ENCODE measurements at regions not wholly inside any gene's neighbourhood (a gene's known extent, or its start where the extent isn't known, plus 50 kb on each side); places are given as distances from the start of the nearest gene placed in this dataset.
A peak's percentile ranks its signal among the peaks of the same experiment; 100 is the strongest.

- no peak for DNase-seq (ENCODE audit: low read depth)
Measured at GRCh38 chr7:42372479-42372878, 135.5 kb upstream of the GLI3 start.

- DNase-seq (ENCODE audit: low read depth), result peak; percentile 29
Measured at GRCh38 chr7:42359946-42360345, 122.9 kb upstream of the GLI3 start.

DNA sequence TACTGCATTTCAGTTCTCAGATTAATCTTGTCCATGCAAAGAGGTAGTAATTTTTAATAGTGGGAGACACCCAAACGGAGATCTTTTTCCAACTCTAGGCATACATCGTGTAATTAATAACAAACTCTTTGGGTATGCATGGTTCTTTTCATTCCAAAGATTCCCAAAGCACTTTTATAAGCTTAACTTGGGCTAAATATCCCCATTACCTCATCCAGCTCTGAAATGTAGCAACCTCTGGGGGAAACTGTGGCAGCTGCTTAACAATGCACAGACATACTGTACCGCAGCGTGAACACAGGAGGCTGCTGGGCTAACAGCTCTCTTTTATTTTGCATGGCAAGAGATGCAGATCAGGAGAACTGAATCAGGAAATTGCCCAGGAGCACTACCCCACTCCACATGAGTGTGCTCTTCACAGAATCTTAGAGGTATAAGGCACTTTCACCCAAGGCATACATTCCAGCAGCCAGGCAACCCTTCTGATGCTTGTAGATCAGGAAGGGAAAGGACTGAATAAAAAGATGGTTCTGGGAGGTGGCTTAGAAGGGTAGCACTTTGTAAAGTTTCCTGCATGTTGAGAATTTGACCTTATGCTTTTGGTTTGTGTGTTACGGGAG, 114.4 kb upstream of the GLI3 start:
- no peak for DNase-seq (ENCODE audit: low read depth)

DNA sequence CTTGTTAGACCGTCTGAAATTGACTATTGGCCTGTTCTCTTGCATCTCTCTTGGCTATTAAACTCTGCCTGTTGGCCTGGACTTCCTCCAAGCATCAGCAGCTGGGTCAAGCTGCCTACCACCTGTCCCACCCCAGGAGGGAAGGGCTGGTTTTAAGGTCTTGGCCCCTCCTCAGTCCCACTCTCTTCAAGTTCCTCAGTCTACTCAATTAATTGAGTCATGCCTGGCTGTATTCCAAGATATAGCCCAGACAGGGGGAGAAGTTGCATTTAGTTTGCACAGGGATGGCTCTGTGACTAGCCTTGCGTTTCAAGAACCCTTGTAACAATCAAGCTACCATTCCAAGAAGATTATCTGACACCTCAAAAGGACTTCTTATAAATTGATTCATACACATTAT, 113.8 kb upstream of the GLI3 start:
- DNase-seq (ENCODE audit: low read depth), result no peak

- no peak for DNase-seq (ENCODE audit: low read depth)
Measured at GRCh38 chr7:42348631-42349030, 111.6 kb upstream of the GLI3 start.

DNA sequence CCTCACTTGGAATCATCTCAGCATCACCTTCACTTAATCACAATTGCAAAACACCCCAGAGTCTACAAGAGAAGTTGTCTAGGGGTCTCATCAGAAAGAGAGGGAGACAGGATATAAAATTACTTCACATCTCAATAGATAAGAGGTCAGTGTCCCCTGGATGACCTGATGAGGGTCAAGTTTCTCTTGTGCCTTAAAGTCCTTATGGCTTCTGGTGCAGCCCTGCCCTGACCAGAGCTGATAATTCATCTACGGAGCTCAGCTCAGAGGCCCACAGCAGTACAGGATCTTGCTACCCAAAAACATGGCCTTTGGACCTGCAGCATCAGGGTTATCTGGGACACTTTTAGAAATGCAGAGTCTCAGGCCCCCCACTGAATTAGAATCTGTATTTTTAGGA, 111.1 kb upstream of the GLI3 start:
- no peak for DNase-seq (ENCODE audit: low read depth)

GRCh38 chr7:42347616-42348015, 110.6 kb upstream of the GLI3 start:
- DNase-seq (ENCODE audit: low read depth), result no peak

- no peak for DNase-seq (ENCODE audit: low read depth)
Measured at GRCh38 chr7:42345478-42346299, 108.7 kb upstream of the GLI3 start.

DNA sequence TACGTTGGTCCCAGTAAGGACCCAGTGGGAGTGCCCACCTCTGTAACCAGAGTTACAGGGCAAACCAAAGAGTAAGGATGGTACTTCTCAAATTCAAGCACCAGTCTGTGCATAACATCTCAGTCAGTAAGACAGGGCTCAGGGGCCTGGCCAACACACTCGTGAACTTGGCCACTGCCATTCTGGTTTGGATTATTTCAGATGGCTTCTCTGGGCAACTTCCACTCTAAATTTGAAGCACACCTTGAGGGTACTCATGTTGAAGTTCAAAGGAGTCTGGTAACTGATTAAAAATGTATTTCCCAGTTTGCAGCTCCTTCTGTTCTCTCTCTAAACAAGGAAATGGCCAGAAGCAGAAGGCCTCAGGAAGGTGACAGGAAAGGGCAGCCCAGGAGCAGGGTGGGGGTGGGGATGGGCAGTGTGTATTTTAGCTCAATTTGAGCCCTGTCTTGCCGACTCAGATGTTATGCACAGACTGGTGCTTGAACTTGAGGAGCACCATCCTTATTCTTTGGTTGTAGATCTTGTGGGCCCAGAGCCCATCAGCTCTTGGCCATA, 107.3 kb upstream of the GLI3 start:
- DNase-seq (ENCODE audit: low read depth), result no peak

DNA sequence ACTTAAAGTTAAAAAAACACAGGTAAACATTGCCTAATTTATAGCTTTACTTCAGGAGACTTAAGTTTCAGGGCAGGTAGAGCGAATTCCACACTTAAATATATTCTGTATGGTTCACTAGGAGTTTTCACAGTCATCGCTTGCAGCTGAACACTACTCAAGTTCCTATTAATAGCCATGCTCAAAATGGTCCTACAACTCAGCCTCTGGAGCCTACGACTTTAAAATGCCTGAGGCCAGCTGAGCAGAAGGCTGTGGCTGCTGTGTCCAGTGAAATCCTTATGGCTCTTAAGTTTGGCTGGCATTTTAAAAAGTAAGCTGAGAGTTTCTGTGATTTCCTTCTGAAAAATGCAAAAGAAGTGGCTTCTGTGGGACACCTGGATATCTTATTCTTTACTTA, 105.4 kb upstream of the GLI3 start:
- DNase-seq (ENCODE audit: low read depth), result no peak

DNA sequence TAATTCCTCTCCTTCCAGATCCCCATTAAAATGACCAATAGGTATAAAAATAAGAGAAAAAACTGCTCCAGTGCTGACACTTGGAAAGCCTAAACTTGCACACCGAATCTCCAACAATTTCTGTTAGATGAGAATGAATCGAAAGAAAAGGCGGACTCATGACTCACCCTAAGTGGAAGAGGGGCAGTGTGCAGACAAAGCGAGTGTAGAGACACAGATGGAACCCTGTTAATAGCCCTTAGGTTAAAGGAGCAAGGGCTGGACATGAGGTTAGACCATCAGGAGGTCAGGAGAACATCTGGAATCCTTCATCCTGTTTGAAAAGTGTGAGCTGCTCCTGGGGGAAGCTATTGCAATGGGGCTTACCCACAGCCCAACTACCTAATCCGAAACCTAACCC, 103.4 kb upstream of the GLI3 start:
- no peak for DNase-seq (ENCODE audit: low read depth)

GRCh38 chr7:42338916-42339540, 102.0 kb upstream of the GLI3 start:
- no peak for DNase-seq (ENCODE audit: low read depth)

DNA sequence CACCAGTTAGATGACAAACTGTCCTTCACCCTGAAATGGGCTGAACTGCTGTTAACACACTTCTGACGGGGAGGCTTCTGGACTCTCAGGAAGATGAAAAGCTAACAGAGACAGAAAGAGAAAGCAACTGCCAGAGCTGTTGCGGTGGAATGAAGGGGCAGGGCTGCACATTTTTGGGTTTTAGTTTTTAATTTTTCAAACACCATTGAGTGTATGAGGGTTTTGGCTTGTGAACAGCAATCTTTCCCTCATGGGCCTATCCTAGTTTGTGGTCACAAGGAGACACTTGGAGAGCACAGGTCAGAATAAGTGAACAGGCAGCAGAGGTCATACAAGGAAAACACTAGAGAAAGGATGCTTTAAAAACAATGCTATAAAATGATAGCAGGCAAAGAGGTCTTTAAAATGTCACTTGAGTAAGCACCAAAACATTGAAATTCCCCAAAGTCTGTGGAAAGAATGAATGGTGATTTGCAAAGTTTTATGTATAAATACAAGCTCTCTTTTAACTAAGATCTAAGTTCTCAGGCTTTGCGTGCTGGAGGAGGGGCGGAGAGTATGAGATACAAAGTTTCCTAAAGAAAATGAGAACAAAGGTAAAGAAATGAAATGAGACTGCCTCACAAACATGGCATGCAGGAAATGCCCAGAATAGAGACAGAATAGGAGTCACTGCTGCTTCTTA, 101.4 kb upstream of the GLI3 start:
- DNase-seq (ENCODE audit: low read depth), result peak; percentile 92

GRCh38 chr7:42337225-42337905, 100.4 kb upstream of the GLI3 start:
- no peak for DNase-seq (ENCODE audit: low read depth)

GRCh38 chr7:42332605-42333222, 95.7 kb upstream of the GLI3 start:
- DNase-seq (ENCODE audit: low read depth), result no peak

GRCh38 chr7:42319631-42320030, 82.6 kb upstream of the GLI3 start:
- DNase-seq (ENCODE audit: low read depth), result no peak

DNA sequence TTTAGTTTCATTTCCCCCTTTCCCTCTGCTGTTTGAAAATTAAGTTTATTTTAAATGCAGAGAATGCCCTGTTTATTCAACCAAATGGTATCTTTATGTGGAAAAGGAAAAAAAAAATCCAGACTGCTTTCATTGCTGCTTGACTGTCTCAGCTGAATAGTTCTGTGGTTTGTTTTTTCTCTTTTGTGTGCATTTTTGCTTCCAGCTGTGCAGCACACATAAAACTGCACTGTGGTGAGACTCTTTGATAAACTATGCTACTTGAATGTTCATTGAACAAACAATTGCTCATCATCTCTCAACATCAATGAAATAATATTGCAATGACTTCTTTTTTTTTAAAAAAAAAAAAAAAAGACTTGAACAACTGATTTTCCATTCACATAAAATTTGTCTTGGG, 78.6 kb upstream of the GLI3 start:
- DNase-seq (ENCODE audit: low read depth), result peak; percentile 29

- DNase-seq (ENCODE audit: low read depth), result no peak
Measured at GRCh38 chr7:42315103-42315502, 78.1 kb upstream of the GLI3 start.

GRCh38 chr7:42314696-42315095, 77.7 kb upstream of the GLI3 start:
- DNase-seq (ENCODE audit: low read depth), result no peak

DNA sequence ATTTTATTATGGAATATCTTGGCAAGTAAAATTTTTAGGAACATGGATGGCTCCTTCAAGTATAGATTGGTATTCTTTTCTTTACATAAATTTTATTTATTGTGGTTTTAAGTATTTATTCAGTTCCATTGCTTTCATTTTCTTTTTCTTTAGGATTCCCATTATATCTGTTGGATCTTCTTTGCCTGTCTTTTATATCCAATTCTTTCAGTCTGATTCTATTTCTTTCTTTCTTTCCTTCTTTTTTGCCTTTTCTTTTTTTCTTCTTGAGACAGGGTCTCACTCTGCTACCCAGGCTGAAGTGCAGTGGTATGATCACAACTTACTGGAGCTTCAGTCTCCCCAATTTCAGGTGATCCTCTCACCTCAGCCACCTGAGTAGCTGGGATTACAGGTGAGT, 74.2 kb upstream of the GLI3 start:
- no peak for DNase-seq (ENCODE audit: low read depth)

DNA sequence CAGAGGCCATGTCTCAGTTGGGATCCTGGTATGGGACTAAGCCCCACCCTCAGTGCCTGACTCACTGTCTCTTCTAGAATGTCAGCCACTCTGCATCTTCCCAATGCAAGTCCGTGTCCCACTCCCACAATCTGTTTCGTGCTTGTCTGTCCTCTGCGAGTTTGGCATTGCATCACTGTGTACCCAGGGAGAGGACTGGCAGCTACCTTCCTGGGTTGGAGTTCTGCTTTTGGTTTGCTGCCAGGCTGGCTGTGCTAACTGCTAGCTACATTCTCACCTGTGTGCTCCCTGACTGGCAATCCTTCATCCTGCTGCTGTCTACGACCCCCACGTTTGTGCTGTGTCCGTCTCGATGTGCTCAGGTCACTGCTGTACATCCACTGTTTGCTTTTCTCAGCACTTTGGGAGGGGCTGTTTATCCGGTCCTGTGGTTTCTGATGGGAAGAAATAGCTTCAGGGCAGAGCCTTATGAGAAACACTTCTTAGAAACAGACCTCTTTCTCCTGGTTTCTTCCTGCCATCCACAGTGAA, 56.0 kb upstream of the GLI3 start:
- DNase-seq (ENCODE audit: low read depth), result no peak

Data from GM04503 (cell line).